IPS DF 4.7 (cell line): ENCODE measurements at regions not wholly inside any gene's neighbourhood (a gene's known extent, or its start where the extent isn't known, plus 50 kb on each side); places are given as distances from the start of the nearest gene placed in this dataset.

ENCODE experiments used
- DNase-seq: peaks from one replicate; pipeline ENCODE4 v3.0.0-alpha.2; 2013; ENCODE audit warnings: low spot score; ENCODE audit errors: extremely low read depth

DNA sequence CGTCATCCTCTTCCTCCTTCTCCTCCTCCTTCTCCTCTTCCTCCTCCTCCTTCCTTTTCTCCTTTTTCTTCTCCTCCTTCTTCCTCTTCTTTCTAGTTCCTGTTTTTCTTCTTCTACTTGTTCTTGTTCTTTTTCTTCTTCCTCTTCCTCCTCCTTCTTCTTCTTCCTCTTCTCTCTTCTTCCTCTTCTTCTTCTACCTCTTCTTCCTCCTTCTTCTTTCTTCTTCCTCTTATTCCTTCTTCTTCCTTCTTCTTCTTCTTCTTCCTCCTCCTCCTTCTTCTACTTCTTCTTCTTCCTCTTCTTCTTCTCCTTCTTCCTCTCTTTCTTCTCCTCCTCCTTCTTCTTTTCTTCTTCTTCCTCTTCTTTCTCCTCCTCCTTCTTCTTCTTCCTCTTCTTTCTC lies 310.2 kb upstream of the LMCD1 start:
- no peak for DNase-seq

DNA sequence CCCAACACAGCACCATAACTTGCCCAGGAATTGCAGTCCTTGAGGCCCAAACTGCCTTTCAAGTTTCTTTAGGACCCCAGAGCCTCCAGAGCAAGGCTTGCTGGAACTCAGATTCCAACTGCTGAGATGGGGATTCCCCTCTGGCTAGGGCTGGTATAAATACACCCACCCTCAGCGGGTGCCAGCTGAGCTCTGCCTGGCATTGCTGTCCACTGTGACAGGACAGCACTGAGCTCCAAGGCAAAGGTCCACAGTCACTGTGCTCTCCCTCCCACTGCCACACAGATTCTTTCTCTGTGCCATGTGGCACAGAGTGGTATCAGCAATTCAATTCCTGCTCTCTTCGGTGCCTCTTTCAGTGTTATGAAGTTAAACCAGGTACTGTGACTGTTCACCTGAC lies 304.2 kb upstream of the LMCD1 start:
- no peak for DNase-seq

DNA sequence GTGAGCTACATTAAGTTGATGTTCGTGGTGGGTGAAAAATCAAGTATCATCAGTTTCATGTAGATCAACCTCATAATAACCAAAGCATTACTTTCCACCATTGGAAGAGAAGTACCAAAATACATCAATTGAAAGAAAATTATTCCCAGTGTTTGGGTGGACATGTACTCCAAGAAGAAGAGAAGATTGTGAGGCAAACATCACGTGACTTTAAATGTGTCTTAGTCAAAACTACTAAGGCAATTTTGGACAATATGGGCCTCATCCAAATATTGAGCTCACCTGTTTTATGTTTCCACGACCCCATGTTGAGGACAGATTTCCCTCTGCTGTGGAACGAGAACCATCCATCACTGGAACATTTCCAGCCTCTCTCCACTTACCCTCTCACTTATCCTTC lies 303.0 kb upstream of the LMCD1 start:
- DNase-seq: no peak

DNA sequence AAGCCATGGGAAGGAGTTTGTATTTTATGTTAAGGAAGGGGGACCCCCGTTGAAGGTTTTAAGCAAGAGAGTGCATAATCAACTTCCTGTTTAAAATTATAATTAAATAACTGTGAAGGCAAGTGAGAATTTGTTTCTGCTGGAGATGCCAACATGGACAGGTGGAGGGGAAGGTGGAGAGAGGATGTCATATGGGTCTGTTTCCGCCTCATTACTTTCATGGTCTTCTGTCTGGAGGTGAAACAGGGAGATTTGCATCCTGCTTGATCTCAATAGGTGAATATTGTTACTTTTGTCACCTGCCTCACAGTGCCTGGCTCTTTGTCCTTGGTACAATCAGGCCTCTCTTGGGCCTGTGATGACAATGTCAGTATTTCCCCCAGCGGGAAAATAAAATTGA lies 300.6 kb upstream of the LMCD1 start:
- no peak for DNase-seq

DNA sequence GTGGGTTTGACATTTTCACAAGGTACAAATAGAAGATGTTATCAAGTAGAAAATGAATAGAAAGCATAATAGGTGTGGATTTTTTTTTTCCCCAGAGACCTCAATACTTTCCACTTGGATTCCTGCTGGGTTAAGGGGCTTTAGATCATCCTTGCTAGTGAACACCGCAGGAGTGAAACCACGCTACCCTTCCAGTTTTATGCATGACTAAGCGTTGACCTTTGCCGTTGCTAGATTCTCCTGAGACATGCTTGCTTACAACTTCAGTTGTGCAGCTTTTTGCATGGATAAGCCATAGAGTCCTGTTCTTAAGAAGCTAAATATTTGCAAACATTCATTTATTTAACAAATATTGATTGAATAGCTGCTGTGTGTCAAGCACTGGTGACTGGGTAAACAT lies 299.7 kb upstream of the LMCD1 start:
- no peak for DNase-seq

DNA sequence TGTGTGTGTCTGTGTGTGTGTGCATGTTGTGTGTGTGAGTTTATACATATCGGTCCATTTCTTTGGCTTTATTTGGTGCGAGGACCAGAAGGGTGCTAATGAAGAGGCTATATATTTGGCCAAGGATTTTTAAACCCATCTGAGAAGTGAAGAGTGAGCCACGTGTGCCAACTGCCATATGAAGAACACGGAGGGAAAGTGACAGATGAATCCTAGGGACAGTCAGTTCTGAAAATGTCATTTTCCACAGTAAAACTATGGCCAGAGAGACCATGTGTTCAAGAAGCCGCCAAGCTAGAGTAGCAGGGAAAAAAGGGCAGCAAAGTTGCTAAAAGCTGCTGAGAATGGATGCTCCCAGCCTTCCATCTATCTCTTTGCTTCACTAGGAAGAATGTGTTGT lies 297.3 kb upstream of the LMCD1 start:
- no peak for DNase-seq

DNA sequence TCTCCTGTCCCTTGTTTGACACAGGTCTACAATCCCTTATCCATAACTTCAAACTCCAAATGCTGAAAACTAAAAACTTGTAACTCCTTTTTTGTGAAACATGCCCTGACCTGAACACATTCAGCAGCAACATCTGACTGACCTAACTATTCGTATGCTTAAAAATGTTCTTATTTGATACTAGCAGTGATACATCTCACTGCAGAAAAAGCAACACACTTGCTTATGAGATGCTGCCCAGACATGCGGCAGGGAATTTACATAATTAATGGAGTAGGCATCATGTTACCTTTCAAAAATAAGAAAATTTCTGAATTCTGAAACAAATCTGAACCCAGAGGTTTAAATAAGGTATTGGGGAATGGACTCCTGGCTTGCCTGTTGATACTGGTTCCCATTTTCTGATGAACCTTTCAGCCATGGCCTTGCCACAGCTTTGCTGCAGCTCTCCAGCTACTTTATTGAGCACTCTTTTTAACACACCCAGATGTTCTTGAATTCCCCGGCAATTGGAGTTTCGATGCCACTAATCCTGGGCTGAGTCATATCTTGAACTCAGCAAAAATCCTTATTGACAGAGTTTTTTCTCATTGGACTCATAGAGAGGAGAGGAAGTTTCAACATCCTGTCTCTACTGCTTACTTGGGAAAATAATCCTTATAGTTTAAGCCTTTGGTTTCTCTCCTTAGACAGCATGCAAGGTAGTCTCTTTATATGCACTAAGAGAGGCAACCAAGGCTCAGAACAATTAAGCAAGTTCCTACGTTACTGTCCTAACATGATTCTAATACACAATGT lies 296.6 kb upstream of the LMCD1 start:
- no peak for DNase-seq

DNA sequence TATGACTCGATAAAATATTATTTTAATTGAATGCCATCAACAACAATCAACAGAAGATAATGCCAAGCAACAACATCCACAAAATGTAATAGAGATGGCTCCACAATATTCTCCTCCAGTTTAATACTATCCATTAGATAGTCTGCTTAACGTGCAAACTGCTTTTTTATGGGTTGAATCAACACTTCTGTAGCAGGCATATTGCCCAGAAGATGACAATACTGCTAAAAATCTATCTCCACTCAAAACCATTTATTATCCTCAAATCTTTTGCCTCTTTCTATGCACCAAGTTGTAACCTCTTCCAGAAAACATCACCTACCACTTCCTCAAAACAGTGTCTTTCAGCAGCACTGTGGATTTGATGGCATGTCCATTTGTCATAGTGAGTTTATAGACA lies 295.7 kb upstream of the LMCD1 start:
- DNase-seq: no peak

DNA sequence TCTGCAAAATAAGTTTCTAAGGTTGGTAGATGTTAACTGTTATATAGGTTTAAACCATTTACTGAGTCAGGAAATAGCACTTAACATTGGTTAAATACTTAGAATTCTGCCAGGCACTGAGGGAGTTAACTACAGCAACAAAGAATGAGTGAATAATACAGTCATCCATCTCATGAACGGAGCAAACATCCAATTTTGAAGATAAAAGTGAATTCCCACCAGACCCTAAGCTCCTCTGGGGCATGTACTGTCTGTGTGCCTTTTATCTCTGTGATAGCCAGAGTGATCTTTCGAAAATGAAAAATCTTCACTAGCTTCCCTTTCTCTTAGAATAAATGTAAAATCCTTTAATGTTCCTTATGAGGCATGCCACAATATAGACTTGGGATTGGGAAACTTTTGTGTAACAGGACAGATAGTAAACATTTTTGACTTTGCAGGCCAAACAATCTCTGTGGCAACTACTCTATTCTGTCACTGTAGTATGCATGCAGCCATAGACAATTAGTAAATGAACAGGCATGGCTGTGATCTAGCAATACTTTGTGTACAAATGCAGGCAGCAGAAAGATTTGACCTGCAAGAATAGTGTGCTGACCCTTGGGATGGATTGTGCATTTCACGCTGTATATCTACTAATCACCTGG lies 294.5 kb upstream of the LMCD1 start:
- no peak for DNase-seq

DNA sequence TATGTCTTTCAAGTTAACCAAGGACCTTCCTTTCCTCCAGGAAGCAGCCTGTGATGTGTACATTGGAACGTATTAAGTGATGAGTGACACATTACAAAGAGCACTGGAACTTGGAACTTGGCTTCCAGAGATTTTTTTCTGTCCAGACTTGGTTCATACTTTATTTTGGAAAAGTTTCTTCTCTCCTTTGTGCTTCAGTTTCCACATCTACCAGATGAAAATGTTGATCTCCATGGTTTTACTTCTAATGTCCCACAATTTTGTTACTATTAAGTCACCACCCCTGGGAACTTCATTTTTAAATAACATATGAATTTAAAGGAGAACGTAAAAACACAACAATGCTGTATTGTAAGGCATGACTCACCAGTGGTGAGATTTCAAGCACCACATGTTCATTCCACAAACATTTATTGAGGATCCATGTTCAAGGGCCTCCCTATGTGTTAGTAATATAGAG lies 290.7 kb upstream of the LMCD1 start:
- no peak for DNase-seq

DNA sequence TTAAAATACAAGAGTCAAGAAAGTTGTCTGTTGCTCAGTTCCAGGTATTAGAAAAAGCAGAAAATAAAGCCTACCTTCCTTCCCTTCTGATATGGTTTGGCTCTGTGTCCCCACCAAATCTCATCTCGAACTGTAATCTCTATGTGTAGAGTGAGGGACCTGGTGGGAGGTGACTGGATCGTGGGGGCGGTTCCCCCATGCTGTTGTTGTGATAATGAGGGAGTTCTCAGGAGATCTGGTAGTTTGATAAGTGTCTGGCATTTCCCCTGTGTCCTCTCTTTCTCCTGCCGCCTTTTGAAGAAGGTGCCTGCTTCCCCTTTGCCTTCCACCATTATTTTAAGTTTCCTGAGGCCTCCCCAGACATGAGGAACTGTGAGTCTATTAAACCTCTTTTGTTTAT lies 288.8 kb upstream of the LMCD1 start:
- DNase-seq: no peak

DNA sequence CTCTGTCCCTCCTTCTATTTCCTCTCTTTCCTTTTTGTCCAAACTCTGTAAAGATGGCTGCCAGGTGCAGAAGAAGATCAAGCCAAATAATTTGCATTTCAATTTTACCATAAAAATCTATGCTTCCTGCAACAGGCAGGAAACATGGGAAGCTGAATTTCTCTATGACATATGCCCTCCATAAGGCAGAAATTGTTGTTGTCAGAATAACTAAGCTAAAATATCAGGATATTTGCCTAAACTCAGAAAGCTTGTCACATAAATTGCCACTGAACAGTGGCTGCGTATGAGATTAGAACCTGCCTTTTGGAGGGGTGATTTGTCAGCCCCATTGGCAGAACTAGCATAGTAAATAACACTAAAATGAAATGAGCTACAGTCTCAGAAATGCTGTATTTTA lies 288.3 kb upstream of the LMCD1 start:
- DNase-seq: no peak

DNA sequence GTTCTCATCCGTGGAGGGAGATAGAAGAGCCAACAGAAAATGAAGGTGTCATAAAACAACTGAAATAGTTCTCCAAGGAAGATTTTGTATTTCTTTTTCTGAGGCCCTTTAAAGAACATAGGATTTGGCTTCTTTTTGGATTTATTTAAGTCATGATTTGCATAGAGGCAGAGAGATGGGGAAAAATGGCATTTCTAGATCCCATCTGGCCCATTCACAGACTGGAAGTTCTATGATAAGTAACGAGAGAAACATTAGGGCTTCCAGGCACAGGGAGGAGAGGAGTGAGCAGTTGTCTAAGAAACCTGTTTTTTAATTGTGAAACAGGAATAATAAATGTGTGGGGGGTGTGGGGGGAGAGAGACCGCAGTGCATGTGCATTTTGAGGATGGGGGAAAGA lies 285.8 kb upstream of the LMCD1 start:
- DNase-seq: no peak

DNA sequence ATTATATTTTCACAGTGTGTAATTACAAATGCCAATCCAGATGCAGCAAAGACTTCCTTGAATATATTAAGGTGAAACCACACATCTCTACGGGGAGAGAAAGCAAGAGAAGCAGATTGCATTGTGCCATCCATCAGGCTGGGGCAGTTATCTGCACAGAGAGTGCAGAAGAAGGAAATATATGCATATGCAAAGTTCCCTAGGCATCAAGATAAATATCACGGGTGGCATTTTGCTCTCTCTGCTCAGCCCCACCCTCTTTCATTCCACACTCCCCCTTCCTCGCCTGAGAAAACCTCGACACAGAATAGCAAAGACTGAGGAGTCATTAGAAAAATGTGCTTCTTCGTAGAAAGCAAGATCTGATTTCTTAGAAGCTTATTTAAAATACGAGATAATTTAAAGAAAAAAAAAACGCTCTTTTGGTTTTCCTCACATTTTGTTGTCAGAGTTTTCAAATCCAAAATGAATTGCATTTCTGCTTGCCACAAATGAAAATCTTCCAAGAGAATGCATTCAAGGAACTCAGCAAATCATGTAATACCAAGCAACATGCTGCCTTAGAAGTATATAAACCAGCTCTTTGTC lies 283.2 kb upstream of the LMCD1 start:
- no peak for DNase-seq

DNA sequence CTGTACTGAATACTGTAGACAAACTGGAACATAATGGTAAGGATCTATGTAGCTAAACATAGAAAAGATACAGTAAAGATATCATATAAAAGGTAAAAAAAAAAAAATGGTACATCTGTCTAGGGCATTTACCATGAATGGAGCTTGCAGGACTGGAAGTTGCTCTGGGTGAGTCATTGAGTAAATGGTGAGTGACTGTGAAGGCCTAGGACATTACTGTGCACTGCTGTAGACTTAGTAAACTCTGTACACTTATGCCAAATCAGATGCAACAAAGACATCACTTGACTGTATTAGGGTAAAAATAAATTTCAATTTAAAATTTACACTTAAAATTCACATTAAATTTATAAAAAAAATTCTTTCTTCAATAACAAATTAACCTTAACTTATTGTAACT lies 281.3 kb upstream of the LMCD1 start:
- no peak for DNase-seq

DNA sequence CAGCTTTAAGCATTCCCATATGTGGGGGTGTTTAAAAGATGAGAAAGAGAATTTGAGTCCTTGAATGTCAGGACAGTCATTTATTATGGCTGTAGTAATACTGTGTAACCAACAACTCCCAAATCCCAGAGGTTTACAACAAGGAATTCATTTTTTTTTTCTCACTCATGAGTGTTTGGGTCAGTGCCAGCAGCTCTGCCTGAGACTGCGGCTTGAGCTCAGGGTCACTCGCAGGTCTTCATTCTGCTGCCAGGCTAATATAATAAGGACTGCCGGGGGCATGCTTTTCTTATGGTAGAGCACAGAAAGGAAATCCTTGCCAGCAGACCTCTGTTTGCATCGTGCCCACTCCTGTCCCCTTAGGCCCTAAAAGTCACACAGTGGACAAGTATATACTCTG lies 277.9 kb upstream of the LMCD1 start:
- DNase-seq: no peak

DNA sequence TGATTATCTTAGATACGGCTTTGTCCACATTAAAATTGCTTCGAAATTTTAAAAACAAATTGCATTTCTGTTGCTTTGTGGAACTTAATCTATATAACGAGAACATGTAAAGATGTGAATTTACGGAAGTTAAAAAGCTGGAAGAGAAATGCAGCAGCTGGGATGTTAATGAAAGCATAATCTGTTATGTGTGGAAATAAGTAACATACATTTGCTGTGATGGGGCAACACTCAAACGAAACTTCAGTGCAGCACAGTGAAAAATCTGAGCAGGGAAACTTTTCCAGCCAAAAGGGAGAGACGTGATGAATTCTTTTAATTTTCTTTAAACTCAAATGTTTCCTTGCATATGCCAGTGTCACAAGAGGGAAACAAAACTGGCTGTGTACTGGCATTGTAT lies 276.7 kb upstream of the LMCD1 start:
- no peak for DNase-seq

DNA sequence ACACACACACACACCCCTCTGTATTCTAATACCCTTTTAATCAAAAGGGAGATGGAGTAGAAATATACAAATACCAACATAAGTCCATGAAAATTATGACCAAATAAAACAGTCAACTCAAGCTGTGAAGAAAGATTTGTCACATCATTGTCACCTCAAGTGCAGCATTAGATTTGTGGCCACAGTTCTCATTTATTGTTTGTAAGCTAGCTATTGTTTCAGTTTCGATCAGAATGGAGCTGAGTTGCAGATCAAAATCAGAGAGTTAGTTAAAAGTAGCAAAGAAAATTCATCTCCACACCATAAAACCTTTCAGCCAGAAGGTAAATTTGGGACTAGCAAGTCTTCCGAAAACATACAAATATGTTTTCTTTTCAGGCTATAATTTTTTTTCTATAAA lies 267.7 kb upstream of the LMCD1 start:
- DNase-seq: no peak

DNA sequence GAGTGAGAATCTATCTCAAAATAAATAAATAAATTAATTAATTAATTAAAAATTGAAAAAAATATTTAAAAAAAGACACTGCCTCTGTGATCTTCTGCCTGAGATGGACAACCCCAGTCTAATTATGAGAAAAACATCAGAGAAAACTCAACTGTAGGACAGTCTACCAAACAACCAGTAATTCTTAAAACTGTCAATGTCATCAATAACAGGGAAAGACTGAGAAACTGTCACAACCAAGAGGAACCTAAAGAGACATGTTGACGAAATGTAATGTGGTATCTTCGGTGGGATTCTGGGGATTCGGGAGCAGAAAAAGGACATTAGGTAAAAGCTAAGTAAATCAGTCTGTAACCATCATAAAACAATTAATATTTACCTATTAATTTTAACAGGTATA lies 265.4 kb upstream of the LMCD1 start:
- no peak for DNase-seq

DNA sequence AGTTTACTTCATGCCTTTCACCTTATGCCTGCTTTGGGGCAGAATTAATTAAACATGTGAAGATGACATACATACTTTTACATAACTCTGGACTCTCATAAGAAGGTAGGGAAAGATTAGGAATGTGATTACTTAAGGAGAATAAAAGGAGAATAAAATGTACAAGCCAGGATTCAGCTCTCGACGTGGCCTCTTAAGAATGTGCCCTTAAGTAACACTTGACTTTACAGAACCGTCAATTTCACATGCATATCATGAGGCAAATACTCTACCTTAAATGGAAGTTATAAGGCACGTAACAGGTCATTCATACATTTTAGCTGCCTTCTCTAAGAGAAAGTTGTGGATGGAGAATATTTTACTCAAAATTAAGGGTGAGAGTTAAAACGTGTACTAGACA lies 263.7 kb upstream of the LMCD1 start:
- no peak for DNase-seq

DNA sequence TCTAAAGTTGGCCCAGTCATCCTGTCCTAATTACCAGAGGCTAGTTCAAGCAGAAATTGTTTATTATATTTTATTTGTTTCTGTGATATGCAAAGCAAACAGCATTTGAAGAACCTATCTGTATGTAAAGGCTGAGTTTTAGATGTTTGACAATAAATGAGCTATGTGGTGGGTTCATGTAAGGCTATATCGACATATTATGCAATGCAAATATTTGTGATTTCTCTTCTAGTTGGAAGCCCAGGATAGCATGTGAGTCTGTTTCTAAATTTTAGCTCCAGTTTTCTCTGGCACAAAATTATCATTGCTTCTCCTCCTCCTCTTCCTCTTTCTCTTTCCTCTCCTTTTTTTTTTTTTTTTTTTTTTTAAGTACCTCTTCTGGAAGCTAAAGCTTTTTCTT lies 263.2 kb upstream of the LMCD1 start:
- DNase-seq: no peak

DNA sequence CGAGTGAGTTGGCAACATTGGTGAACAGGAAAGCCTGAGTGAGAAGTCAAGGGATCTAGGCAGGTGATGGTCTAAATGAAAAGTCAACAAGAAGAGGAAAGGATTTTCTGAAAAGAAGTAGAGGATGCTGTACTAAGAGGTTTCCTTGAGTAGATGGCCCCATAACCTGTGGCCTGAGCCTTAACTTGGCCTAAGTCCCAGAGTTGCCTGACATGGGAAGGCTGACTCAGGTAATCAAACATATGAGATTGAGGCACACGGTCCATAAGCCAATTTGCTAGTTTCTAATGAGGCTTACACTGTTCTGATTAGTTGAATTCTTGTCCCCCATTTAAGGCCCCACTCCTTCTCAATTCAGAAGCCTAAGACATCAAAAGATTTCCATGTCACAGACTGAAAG lies 262.5 kb upstream of the LMCD1 start:
- DNase-seq: no peak
